ENCODE measurements at regions not wholly inside any gene's neighbourhood (a gene's known extent, or its start where the extent isn't known, plus 50 kb on each side); places are given as distances from the start of the nearest gene placed in this dataset.

DNA sequence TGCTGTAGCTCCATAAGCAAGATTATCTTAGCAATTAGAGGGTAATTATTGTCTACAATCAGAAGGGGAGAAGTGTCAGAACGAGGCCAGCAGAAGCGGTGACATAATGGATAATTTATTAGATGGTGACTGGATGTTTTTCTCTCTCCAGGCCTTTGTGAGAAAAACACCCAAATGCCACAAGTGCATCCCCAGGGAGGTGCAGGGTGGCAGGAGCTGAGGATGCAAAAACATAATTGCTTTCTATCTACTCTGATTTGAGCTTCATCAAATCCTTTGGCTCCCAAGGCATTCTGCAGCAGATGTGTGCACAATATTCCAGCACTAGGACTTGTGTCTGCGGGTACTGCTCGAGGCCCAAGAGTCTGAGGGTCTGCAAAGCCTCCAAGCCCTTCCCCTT is 220.1 kb upstream of the SERP2 start:
- TF ChIP-seq POLR2A (IDR thresholded peaks at IDR 0.05), result no peak
- TF ChIP-seq, protein P1, sequence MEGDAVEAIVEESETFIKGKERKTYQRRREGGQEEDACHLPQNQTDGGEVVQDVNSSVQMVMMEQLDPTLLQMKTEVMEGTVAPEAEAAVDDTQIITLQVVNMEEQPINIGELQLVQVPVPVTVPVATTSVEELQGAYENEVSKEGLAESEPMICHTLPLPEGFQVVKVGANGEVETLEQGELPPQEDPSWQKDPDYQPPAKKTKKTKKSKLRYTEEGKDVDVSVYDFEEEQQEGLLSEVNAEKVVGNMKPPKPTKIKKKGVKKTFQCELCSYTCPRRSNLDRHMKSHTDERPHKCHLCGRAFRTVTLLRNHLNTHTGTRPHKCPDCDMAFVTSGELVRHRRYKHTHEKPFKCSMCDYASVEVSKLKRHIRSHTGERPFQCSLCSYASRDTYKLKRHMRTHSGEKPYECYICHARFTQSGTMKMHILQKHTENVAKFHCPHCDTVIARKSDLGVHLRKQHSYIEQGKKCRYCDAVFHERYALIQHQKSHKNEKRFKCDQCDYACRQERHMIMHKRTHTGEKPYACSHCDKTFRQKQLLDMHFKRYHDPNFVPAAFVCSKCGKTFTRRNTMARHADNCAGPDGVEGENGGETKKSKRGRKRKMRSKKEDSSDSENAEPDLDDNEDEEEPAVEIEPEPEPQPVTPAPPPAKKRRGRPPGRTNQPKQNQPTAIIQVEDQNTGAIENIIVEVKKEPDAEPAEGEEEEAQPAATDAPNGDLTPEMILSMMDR (IDR thresholded peaks at IDR 0.05), result no peak

All from transverse colon (tissue), 3 donors.